NCI-H1092 treated with DMSO at 0.1 percent for 48 hours (cell line): ENCODE measurements at regions not wholly inside any gene's neighbourhood (a gene's known extent, or its start where the extent isn't known, plus 50 kb on each side); places are given as distances from the start of the nearest gene placed in this dataset.
A peak's percentile ranks its signal among the peaks of the same experiment; 100 is the strongest.

Experiments used
- DNase-seq: peaks from one replicate; lab custom pipeline; 2025; lab: John Stamatoyannopoulos, UW

GRCh38 chr13:73397496-73398305, 338.9 kb downstream of the KLF5 start:
- DNase-seq: no peak

GRCh38 chr13:73394066-73394465, 335.3 kb downstream of the KLF5 start:
- no peak for DNase-seq

GRCh38 chr13:73390100-73390499, 331.3 kb downstream of the KLF5 start:
- no peak for DNase-seq

- DNase-seq: no peak
These were observed 329.8 kb downstream of the KLF5 start for GRCh38 chr13:73388586-73388985.

- DNase-seq: no peak
These were observed 328.5 kb downstream of the KLF5 start for GRCh38 chr13:73387318-73387717.

- no peak for DNase-seq
These were observed 327.0 kb downstream of the KLF5 start for GRCh38 chr13:73385848-73386247.

GRCh38 chr13:73372666-73373627, 314.1 kb downstream of the KLF5 start:
- no peak for DNase-seq

- no peak for DNase-seq
These were observed 311.3 kb downstream of the KLF5 start for GRCh38 chr13:73370066-73370465.

- DNase-seq: no peak
These were observed 310.3 kb downstream of the KLF5 start for GRCh38 chr13:73369095-73369494.

- DNase-seq: no peak
These were observed 309.8 kb downstream of the KLF5 start for GRCh38 chr13:73368608-73369007.

GRCh38 chr13:73367886-73368285, 309.1 kb downstream of the KLF5 start:
- no peak for DNase-seq

- DNase-seq: no peak
These were observed 307.4 kb downstream of the KLF5 start for GRCh38 chr13:73366241-73366640.

GRCh38 chr13:73365681-73366080, 306.9 kb downstream of the KLF5 start:
- no peak for DNase-seq

- peak; percentile 58 for DNase-seq
These were observed 306.4 kb downstream of the KLF5 start for GRCh38 chr13:73365252-73365651.

GRCh38 chr13:73364736-73365135, 305.9 kb downstream of the KLF5 start:
- DNase-seq: no peak

GRCh38 chr13:73358606-73359095, 299.8 kb downstream of the KLF5 start:
- no peak for DNase-seq

- no peak for DNase-seq
These were observed 296.3 kb downstream of the KLF5 start for GRCh38 chr13:73355134-73355533.

- DNase-seq: no peak
These were observed 292.9 kb downstream of the KLF5 start for GRCh38 chr13:73351730-73352129.

GRCh38 chr13:73341748-73342147, 282.9 kb downstream of the KLF5 start:
- DNase-seq: no peak

- DNase-seq: no peak
These were observed 281.3 kb downstream of the KLF5 start for GRCh38 chr13:73340069-73340468.

GRCh38 chr13:73339086-73339485, 280.3 kb downstream of the KLF5 start:
- no peak for DNase-seq

GRCh38 chr13:73338389-73338788, 279.6 kb downstream of the KLF5 start:
- DNase-seq: no peak

- no peak for DNase-seq
These were observed 278.7 kb downstream of the KLF5 start for GRCh38 chr13:73337532-73337931.
